Medulla oblongata (tissue), 1 donor: ENCODE measurements at regions not wholly inside any gene's neighbourhood (a gene's known extent, or its start where the extent isn't known, plus 50 kb on each side); places are given as distances from the start of the nearest gene placed in this dataset.
"Not testable (repeated sequence)": the region's sequence is repeated elsewhere in the genome, so short reads cannot be mapped to it uniquely, and the experiment has no call there.

Experiments
- DNase-seq: peaks from one replicate; pipeline ENCODE4 v3.0.0-alpha.2; 2015; ENCODE audit errors: extremely low spot score

- DNase-seq, result not testable (repeated sequence)
Measured at GRCh38 chr22:25456300-25457043, 108.0 kb upstream of the GRK3 start.

GRCh38 chr22:25458631-25459030 is 105.8 kb upstream of the GRK3 start:
- DNase-seq, result not testable (repeated sequence)

GRCh38 chr22:25460682-25461081 is 103.8 kb upstream of the GRK3 start:
- DNase-seq, result not testable (repeated sequence)

GRCh38 chr22:25461301-25461700 is 103.2 kb upstream of the GRK3 start:
- no peak for DNase-seq

GRCh38 chr22:25462474-25463346 is 101.8 kb upstream of the GRK3 start:
- DNase-seq, result peak; percentile 88

GRCh38 chr22:25463347-25463628 is 101.2 kb upstream of the GRK3 start:
- DNase-seq, result not testable (repeated sequence)

GRCh38 chr22:25464326-25464725 is 100.1 kb upstream of the GRK3 start:
- DNase-seq, result not testable (repeated sequence)

- DNase-seq, result no peak
Measured at GRCh38 chr22:25465949-25466348, 98.5 kb upstream of the GRK3 start.

- no peak for DNase-seq
Measured at GRCh38 chr22:25472382-25472781, 92.1 kb upstream of the GRK3 start.

GRCh38 chr22:25475257-25476022 is 89.0 kb upstream of the GRK3 start:
- DNase-seq, result peak; percentile 58

- DNase-seq, result no peak
Measured at GRCh38 chr22:25477358-25477757, 87.1 kb upstream of the GRK3 start.

GRCh38 chr22:25478111-25478510 is 86.4 kb upstream of the GRK3 start:
- no peak for DNase-seq

- DNase-seq, result no peak
Measured at GRCh38 chr22:25478528-25478927, 85.9 kb upstream of the GRK3 start.

GRCh38 chr22:25480868-25481267 is 83.6 kb upstream of the GRK3 start:
- not testable (repeated sequence) for DNase-seq

- no peak for DNase-seq
Measured at GRCh38 chr22:25482091-25482760, 82.2 kb upstream of the GRK3 start.

GRCh38 chr22:25482868-25483639 is 81.4 kb upstream of the GRK3 start:
- peak; percentile 58 for DNase-seq

GRCh38 chr22:25483931-25484330 is 80.5 kb upstream of the GRK3 start:
- no peak for DNase-seq

- DNase-seq, result no peak
Measured at GRCh38 chr22:25484521-25485315, 79.8 kb upstream of the GRK3 start.

GRCh38 chr22:25485626-25486545 is 78.6 kb upstream of the GRK3 start:
- DNase-seq, result no peak
